Ascending aorta (tissue), 2 donors: ENCODE measurements at regions not wholly inside any gene's neighbourhood (a gene's known extent, or its start where the extent isn't known, plus 50 kb on each side); places are given as distances from the start of the nearest gene placed in this dataset.

Experiments
- DNase-seq, 2 donors: peaks; one replicate each; pipeline ENCODE4 v3.0.0-alpha.2; 2019; ENCODE audit warnings: low spot score in 2 of 2
- H3K27ac ChIP-seq, 2 donors: fragments of 200-600 bp; sonication (generic); one replicate each; pipeline ENCODE4 v1.5.1; 2016 to 2017; ENCODE audit warnings: mild to moderate bottlenecking in 1 of 2
- H3K27me3 ChIP-seq: fragments of 200-600 bp; sonication (generic); one replicate; pipeline ENCODE4 v1.5.1; 2017
- H3K36me3 ChIP-seq, 2 donors: fragments of 200-600 bp; sonication (generic); one replicate each; pipeline ENCODE4 v1.5.1; 2016
- H3K4me1 ChIP-seq, 2 donors: fragments of 200-600 bp; sonication (generic); one replicate each; pipeline ENCODE4 v1.5.1; 2016 to 2017; ENCODE audit warnings: mild to moderate bottlenecking in 1 of 2
- H3K4me3 ChIP-seq, 2 donors: fragments of 200-600 bp; sonication (generic); one replicate each; pipeline ENCODE4 v1.5.1; 2016 to 2017; ENCODE audit warnings: mild to moderate bottlenecking in 1 of 2
- H3K9me3 ChIP-seq, 2 donors: fragments of 200-600 bp; sonication (generic); one replicate each; pipeline ENCODE4 v1.5.1; 2016
- CTCF ChIP-seq, 3 experiments: fragments of 200-600 bp in 2 of 3; fragments of 450-650 bp in 1 of 3; sonication (generic) in 2 of 3; IDR thresholded peaks; one replicate each; pipeline ENCODE4 v1.5.1; 2016 to 2019; ENCODE audit warnings: antibody characterized with exemption in 3 of 3, mild to moderate bottlenecking in 1 of 3, moderate library complexity in 1 of 3
- intact Hi-C: fragments of 100-400 bp; cut with DNase I; formaldehyde crosslinking; loops from one replicate; pipeline ENCODE4 v1.15.1; 2023

GRCh38 chr4:153034681-153035080, 98.6 kb downstream of the FHDC1 start:
- no peak overlapping the region for H3K4me3 ChIP-seq
- H3K9me3 ChIP-seq, result peaks cover 0 to 10% of the 10 kb centered on the region in 2 donors
- H3K4me1 ChIP-seq, result no peaks in the 10 kb centered on the region
- no peaks in the 10 kb centered on the region for H3K36me3 ChIP-seq
- TF ChIP-seq CTCF (IDR thresholded peaks at IDR 0.05), result no peak
- no peaks in the 10 kb centered on the region for H3K27me3 ChIP-seq
- H3K27ac ChIP-seq, result no peak overlapping the region
- DNase-seq, result no peak
- intact Hi-C loops, result no loop called here

GRCh38 chr4:153036931-153037482, 100.9 kb downstream of the FHDC1 start:
- Histone ChIP-seq H3K27ac (no peak overlapping the region), H3K4me3 (no peak overlapping the region), H3K4me1 (no peaks in the 10 kb centered on the region), H3K36me3 (no peaks in the 10 kb centered on the region), H3K9me3 (no peaks in the 10 kb centered on the region), H3K27me3 (no peaks in the 10 kb centered on the region)
- intact Hi-C loops, result no loop called here
- no peak for DNase-seq
- no peak for TF ChIP-seq CTCF (IDR thresholded peaks at IDR 0.05)

GRCh38 chr4:153038623-153039311, 102.6 kb downstream of the FHDC1 start:
- no peak for TF ChIP-seq CTCF (IDR thresholded peaks at IDR 0.05)
- Histone ChIP-seq H3K27ac (no peak overlapping the region), H3K36me3 (no peaks in the 10 kb centered on the region), H3K4me1 (no peaks in the 10 kb centered on the region), H3K4me3 (no peak overlapping the region), H3K27me3 (no peaks in the 10 kb centered on the region), H3K9me3 (no peaks in the 10 kb centered on the region)
- no peak for DNase-seq
- intact Hi-C loops, result no loop called here

GRCh38 chr4:153039542-153040185, 103.5 kb downstream of the FHDC1 start:
- H3K27ac ChIP-seq, result no peak overlapping the region
- no peak overlapping the region for H3K4me3 ChIP-seq
- TF ChIP-seq CTCF (IDR thresholded peaks at IDR 0.05), result no peak
- intact Hi-C loops, result no loop called here
- H3K9me3 ChIP-seq, result no peaks in the 10 kb centered on the region
- H3K4me1 ChIP-seq, result no peaks in the 10 kb centered on the region
- H3K27me3 ChIP-seq, result no peaks in the 10 kb centered on the region
- DNase-seq, result no peak
- H3K36me3 ChIP-seq, result no peaks in the 10 kb centered on the region

GRCh38 chr4:153040677-153041076, 104.6 kb downstream of the FHDC1 start:
- intact Hi-C loops, result no loop called here
- no peak for DNase-seq
- no peak for TF ChIP-seq CTCF (IDR thresholded peaks at IDR 0.05)

More at GRCh38 chr4:153040677-153041076, 104.6 kb downstream of the FHDC1 start:
- H3K4me3 ChIP-seq, result no peak overlapping the region
- no peak overlapping the region for H3K27ac ChIP-seq
- H3K9me3 ChIP-seq, result no peaks in the 10 kb centered on the region
- H3K27me3 ChIP-seq, result no peaks in the 10 kb centered on the region
- H3K36me3 ChIP-seq, result no peaks in the 10 kb centered on the region
- no peaks in the 10 kb centered on the region for H3K4me1 ChIP-seq
